Spleen (tissue), 7 donors: ENCODE measurements at regions not wholly inside any gene's neighbourhood (a gene's known extent, or its start where the extent isn't known, plus 50 kb on each side); places are given as distances from the start of the nearest gene placed in this dataset.

ENCODE experiments used
- CTCF ChIP-seq, 11 experiments: fragments of 200-600 bp in 7 of 11; fragments of 450-650 bp in 4 of 11; sonication (generic) in 4 of 11; IDR thresholded peaks in 8 of 11; conservative IDR thresholded peaks in 3 of 11; 1 replicate in 7 of 11; 2 replicates in 4 of 11; pipeline versions ENCODE4 v1.4.0 to v1.8.0; 2016 to 2021; ENCODE audit warnings: antibody characterized with exemption in 11 of 11, inconsistent platforms in 4 of 11, mild to moderate bottlenecking in 1 of 11
- POLR2A ChIP-seq, 3 donors: fragments of 450-650 bp; IDR thresholded peaks; one replicate each; pipeline ENCODE4 v1.5.1; 2017; ENCODE audit warnings: antibody characterized with exemption in 3 of 3, mild to moderate bottlenecking in 1 of 3
- POLR2AphosphoS5 ChIP-seq, 3 donors: sonication (generic); formaldehyde crosslinking; IDR thresholded peaks; one replicate each; pipeline ENCODE4 v1.5.1; 2017; ENCODE audit warnings: antibody characterized with exemption in 3 of 3
- donor health status: DM: no; HTN: no; CAD: no; lungs with moderate emphysema.
- donor health status: DM: no; HTN: no; CAD: no.
- donor health status: DM: no; HTN: no; CAD: no.

- no peak for TF ChIP-seq CTCF (IDR thresholded peaks at IDR 0.05 in 8 of 11, conservative IDR thresholded peaks at IDR 0.05 in 3 of 11)
- no peak for TF ChIP-seq POLR2A (IDR thresholded peaks at IDR 0.05)
- TF ChIP-seq POLR2AphosphoS5 (IDR thresholded peaks at IDR 0.05): no peak
Measured at GRCh38 chr1:234901491-234902049, 227.1 kb downstream of the TOMM20 start.
